ENCODE measurements at regions not wholly inside any gene's neighbourhood (a gene's known extent, or its start where the extent isn't known, plus 50 kb on each side); places are given as distances from the start of the nearest gene placed in this dataset.

GRCh38 chr9:12060067-12060466 lies 633.1 kb upstream of the TYRP1 start:
- TF ChIP-seq, protein P1, sequence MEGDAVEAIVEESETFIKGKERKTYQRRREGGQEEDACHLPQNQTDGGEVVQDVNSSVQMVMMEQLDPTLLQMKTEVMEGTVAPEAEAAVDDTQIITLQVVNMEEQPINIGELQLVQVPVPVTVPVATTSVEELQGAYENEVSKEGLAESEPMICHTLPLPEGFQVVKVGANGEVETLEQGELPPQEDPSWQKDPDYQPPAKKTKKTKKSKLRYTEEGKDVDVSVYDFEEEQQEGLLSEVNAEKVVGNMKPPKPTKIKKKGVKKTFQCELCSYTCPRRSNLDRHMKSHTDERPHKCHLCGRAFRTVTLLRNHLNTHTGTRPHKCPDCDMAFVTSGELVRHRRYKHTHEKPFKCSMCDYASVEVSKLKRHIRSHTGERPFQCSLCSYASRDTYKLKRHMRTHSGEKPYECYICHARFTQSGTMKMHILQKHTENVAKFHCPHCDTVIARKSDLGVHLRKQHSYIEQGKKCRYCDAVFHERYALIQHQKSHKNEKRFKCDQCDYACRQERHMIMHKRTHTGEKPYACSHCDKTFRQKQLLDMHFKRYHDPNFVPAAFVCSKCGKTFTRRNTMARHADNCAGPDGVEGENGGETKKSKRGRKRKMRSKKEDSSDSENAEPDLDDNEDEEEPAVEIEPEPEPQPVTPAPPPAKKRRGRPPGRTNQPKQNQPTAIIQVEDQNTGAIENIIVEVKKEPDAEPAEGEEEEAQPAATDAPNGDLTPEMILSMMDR (IDR thresholded peaks at IDR 0.05), result no peak
- TF ChIP-seq POLR2A (IDR thresholded peaks at IDR 0.05), result no peak
